OCI-LY3 (cell line): ENCODE measurements at regions not wholly inside any gene's neighbourhood (a gene's known extent, or its start where the extent isn't known, plus 50 kb on each side); places are given as distances from the start of the nearest gene placed in this dataset.

Experiments used
- H2AFZ ChIP-seq: fragments of 200-600, 300-600 bp; shearing (Covaris generic); 2 replicates; pipeline ENCODE4 v1.6.0; 2014; ENCODE audit warnings: antibody characterized with exemption, low read depth, low read length
- H3K27ac ChIP-seq: fragments of 200-600, 300-600 bp; sonication (generic); 2 replicates; pipeline ENCODE4 v1.5.1; 2014; ENCODE audit warnings: mild to moderate bottlenecking, low read length, moderate library complexity, mixed read lengths
- H3K27me3 ChIP-seq: fragments of 200-600, 300-600 bp; sonication (generic); 2 replicates; pipeline ENCODE4 v1.6.1; 2014; ENCODE audit warnings: low read depth, low read length, mixed read lengths
- H3K36me3 ChIP-seq: fragments of 200-600, 300-600 bp; sonication (generic); replicated peaks from 2 replicates; pipeline ENCODE3; 2014; ENCODE audit warnings: low read depth, low read length, mixed read lengths
- H3K4me1 ChIP-seq: fragments of 300-600, 200-600 bp; sonication (generic); 2 replicates; pipeline ENCODE4 v1.6.1; 2014; ENCODE audit warnings: low read length, mixed read lengths
- H3K4me2 ChIP-seq: fragments of 200-600, 300-600 bp; sonication (generic); 2 replicates; pipeline ENCODE4 v1.6.1; 2014; ENCODE audit warnings: low read length, mixed read lengths
- H3K4me3 ChIP-seq: fragments of 300-600, 200-600 bp; sonication (generic); 2 replicates; pipeline ENCODE4 v1.5.1; 2014; ENCODE audit warnings: antibody characterized with exemption, mild to moderate bottlenecking, low read length, moderate library complexity
- H3K79me2 ChIP-seq: fragments of 300-600, 200-600 bp; shearing (Covaris generic); 2 replicates; pipeline ENCODE4 v1.6.1; 2014; ENCODE audit warnings: mild to moderate bottlenecking, low read length, mixed read lengths
- H3K9ac ChIP-seq: fragments of 300-600, 200-600 bp; shearing (Covaris generic); 2 replicates; pipeline ENCODE4 v1.6.0; 2014; ENCODE audit warnings: mild to moderate bottlenecking, low read length, moderate library complexity
- H3K9me3 ChIP-seq: fragments of 200-600, 300-600 bp; shearing (Covaris generic); 2 replicates; pipeline ENCODE4 v1.6.1; 2014; ENCODE audit warnings: low read length, mixed read lengths; ENCODE audit not compliant: insufficient read depth
- H4K20me1 ChIP-seq: fragments of 200-600, 300-600 bp; sonication (generic); 2 replicates; pipeline ENCODE4 v1.6.1; 2016; ENCODE audit warnings: low read length, mixed read lengths; ENCODE audit not compliant: insufficient read depth
- EZH2phosphoT487 ChIP-seq: fragments of 200-600 bp; shearing (Covaris generic); IDR thresholded peaks from 2 replicates; pipeline ENCODE4 v1.6.1; 2018; ENCODE audit warnings: antibody characterized with exemption, mixed run types, low read depth
- TF ChIP-seq, protein P1 (sequence below): fragments of 200-600, 300-600 bp; sonication (generic); IDR thresholded peaks from 2 replicates; pipeline ENCODE4 v1.5.1; 2014; ENCODE audit warnings: antibody characterized with exemption, low read length, low read depth

DNA sequence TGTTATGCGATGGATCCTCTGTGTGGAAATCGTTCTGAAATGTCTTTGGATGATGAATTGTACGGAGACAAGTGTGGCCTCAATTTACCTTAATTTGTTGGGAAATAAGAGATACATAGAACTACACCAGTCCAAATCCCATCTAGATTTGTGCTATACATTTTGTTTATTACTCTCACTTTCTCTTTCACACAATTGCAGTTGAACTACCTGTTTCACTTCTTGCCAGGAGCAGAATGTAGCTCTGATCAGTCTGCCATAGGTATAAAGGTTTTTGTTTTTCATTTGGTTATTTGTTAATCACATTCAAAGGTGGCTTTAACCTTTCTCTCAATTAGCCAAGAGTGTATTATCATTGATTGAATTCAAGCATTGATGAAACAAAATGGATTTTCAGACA is 268.2 kb downstream of the SNAPC1 start:
- H3K4me1 ChIP-seq = peaks cover 34% of the 10 kb centered on the region
- peak overlapping the region; percentile 71 for H3K4me2 ChIP-seq
- H3K27ac ChIP-seq = no peak overlapping the region
- no peaks in the 10 kb centered on the region for H3K36me3 ChIP-seq
- peak overlapping the region; percentile 17; the same call in 1 of the 2 replicates for H2AFZ ChIP-seq
- H3K27me3 ChIP-seq = no peaks in the 10 kb centered on the region
- no peaks in the 10 kb centered on the region for H3K9me3 ChIP-seq
- peak overlapping the region; percentile 25 for H3K9ac ChIP-seq
- no peaks in the 10 kb centered on the region for H4K20me1 ChIP-seq
- TF ChIP-seq, protein P1, sequence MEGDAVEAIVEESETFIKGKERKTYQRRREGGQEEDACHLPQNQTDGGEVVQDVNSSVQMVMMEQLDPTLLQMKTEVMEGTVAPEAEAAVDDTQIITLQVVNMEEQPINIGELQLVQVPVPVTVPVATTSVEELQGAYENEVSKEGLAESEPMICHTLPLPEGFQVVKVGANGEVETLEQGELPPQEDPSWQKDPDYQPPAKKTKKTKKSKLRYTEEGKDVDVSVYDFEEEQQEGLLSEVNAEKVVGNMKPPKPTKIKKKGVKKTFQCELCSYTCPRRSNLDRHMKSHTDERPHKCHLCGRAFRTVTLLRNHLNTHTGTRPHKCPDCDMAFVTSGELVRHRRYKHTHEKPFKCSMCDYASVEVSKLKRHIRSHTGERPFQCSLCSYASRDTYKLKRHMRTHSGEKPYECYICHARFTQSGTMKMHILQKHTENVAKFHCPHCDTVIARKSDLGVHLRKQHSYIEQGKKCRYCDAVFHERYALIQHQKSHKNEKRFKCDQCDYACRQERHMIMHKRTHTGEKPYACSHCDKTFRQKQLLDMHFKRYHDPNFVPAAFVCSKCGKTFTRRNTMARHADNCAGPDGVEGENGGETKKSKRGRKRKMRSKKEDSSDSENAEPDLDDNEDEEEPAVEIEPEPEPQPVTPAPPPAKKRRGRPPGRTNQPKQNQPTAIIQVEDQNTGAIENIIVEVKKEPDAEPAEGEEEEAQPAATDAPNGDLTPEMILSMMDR = no peak
- no peak for TF ChIP-seq EZH2phosphoT487
- no peaks in the 10 kb centered on the region for H3K79me2 ChIP-seq
- peak overlapping the region; percentile 65 for H3K4me3 ChIP-seq

DNA sequence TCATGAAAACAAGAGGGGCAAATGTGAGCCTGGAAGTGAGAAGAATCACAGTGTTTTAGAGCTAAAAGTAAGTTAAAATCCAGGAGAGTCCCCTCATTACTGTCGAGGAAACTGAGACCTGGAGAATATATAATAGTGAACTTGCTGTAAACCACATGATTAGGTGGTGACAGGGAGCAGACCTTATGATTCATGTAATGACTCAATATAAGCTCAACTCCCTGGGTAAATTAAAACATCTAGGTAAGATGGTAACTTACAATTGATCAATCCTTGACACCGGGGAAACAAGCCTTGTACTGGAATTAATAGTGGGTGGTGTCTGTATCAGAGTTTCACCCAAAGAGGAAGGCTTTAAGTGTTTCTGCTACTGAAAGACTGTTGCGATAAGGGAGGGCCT is 269.3 kb downstream of the SNAPC1 start:
- Histone ChIP-seq H3K4me3 (no peak overlapping the region), H3K4me1 (peaks cover 34% of the 10 kb centered on the region), H3K79me2 (no peaks in the 10 kb centered on the region), H3K9ac (no peak overlapping the region), H3K27ac (no peak overlapping the region), H3K27me3 (no peaks in the 10 kb centered on the region), H4K20me1 (no peaks in the 10 kb centered on the region), H3K4me2 (peak overlapping the region; percentile 71), H3K36me3 (no peaks in the 10 kb centered on the region), H2AFZ (0 out of 2 replicates have a peak overlapping the region, but pooled peaks have one; percentile 16), H3K9me3 (no peaks in the 10 kb centered on the region; the same call in 1 of the 2 replicates)
- TF ChIP-seq, protein P1 = no peak
- no peak for TF ChIP-seq EZH2phosphoT487

DNA sequence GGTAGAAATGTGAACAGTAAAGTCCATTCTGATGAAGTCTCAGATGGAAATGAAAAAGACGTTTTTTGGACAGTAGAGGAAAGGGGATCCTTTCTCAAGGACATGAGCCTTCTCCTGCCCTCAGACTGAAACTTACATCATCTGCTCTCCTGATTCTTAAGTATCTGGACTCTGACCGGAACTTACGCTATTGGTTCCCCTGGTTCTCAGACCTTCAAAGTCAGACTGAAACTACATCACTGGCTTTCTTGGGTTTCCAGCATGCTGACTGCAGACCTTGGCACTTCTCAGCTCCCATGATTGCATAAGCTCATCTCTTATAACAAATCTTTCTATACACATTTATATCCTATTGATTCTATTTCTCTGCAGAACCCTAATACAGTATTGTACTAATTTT is 291.0 kb downstream of the SNAPC1 start:
- Histone ChIP-seq H3K9me3 (no peaks in the 10 kb centered on the region), H3K4me3 (no peak overlapping the region), H3K79me2 (no peaks in the 10 kb centered on the region), H3K4me2 (peak overlapping the region; percentile 14; the same call in 1 of the 2 replicates), H3K27me3 (no peaks in the 10 kb centered on the region), H3K27ac (no peak overlapping the region), H3K9ac (no peak overlapping the region), H3K4me1 (peaks cover 16% of the 10 kb centered on the region), H4K20me1 (no peaks in the 10 kb centered on the region), H2AFZ (no peak overlapping the region), H3K36me3 (no peaks in the 10 kb centered on the region)
- TF ChIP-seq, protein P1 = no peak
- TF ChIP-seq EZH2phosphoT487 = no peak

DNA sequence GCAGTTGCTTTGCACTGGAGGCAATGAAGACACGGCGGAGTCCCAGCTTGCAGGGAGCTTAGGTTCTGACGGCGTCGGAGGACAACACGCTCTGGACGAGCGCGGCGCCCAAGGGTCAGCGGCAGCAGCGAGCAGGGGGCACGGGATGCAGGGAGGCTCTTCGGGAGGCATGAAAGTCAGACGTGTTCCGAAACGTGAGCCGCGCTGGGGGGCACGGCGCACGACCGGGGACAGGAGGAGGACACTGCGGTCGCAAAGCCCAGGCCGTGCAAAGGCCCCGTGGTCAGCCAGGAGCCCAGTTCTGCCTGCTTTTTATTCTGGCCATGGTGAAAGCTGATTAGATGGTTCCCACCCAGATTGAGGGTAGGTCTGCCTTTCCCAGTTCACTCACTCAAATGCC is 294.6 kb downstream of the SNAPC1 start:
- no peaks in the 10 kb centered on the region for H3K79me2 ChIP-seq
- no peaks in the 10 kb centered on the region for H3K9me3 ChIP-seq
- no peak overlapping the region for H3K27ac ChIP-seq
- H3K4me3 ChIP-seq = no peak overlapping the region
- TF ChIP-seq, protein P1 = no peak
- TF ChIP-seq EZH2phosphoT487 = no peak
- no peaks in the 10 kb centered on the region for H3K27me3 ChIP-seq
- H3K9ac ChIP-seq = no peak overlapping the region
- H2AFZ ChIP-seq = no peak overlapping the region
- no peaks in the 10 kb centered on the region for H4K20me1 ChIP-seq
- H3K4me1 ChIP-seq = peaks cover 20% of the 10 kb centered on the region
- no peaks in the 10 kb centered on the region for H3K36me3 ChIP-seq
- no peak overlapping the region for H3K4me2 ChIP-seq
